ENCODE measurements at regions not wholly inside any gene's neighbourhood (a gene's known extent, or its start where the extent isn't known, plus 50 kb on each side); places are given as distances from the start of the nearest gene placed in this dataset.

DNA sequence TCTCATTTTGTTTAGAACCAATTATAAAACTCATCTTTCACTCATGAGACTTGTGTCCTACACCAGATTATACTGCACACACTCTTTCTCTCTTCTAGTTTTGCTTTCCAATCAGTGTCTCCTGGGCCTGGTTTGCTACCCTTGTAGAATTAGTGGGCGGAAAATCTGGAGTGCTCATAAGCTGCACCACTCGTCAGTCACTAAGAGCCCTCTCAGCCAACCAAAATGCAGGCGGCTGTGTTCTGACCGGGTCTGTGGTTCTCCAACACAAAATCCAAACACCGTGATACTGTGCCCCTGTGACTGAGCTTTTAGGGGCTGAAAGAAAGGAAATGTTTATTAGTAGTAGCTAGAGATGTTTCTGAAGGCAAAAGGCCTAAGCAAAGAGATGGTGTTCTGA is 83.7 kb upstream of the OBI1 start:
- Mint-ChIP-seq H3K27ac (ENCODE audit: unreplicated experiment) (no peak overlapping the region), H3K27me3 (ENCODE audit: unreplicated experiment) (no peaks in the 10 kb centered on the region), H3K4me3 (ENCODE audit: unreplicated experiment) (no peak overlapping the region), H3K9me3 (ENCODE audit: unreplicated experiment) (no peaks in the 10 kb centered on the region), H3K36me3 (ENCODE audit: low read depth, unreplicated experiment) (no peaks in the 10 kb centered on the region), H3K4me1 (ENCODE audit: unreplicated experiment) (no peaks in the 10 kb centered on the region)
- TF ChIP-seq CTCF (IDR thresholded peaks at IDR 0.05; ENCODE audit: unreplicated experiment), result no peak
- no peak for DNase-seq (ENCODE audit: low spot score)

GRCh38 chr13:78736142-78736541 is 77.2 kb upstream of the OBI1 start:
- no peak overlapping the region for H3K27ac Mint-ChIP-seq (ENCODE audit: unreplicated experiment)
- no peak overlapping the region for H3K4me3 Mint-ChIP-seq (ENCODE audit: unreplicated experiment)
- no peaks in the 10 kb centered on the region for H3K27me3 Mint-ChIP-seq (ENCODE audit: unreplicated experiment)
- no peaks in the 10 kb centered on the region for H3K36me3 Mint-ChIP-seq (ENCODE audit: low read depth, unreplicated experiment)
- TF ChIP-seq CTCF (IDR thresholded peaks at IDR 0.05; ENCODE audit: unreplicated experiment), result no peak
- H3K9me3 Mint-ChIP-seq (ENCODE audit: unreplicated experiment), result no peaks in the 10 kb centered on the region
- no peak for DNase-seq (ENCODE audit: low spot score)
- H3K4me1 Mint-ChIP-seq (ENCODE audit: unreplicated experiment), result no peaks in the 10 kb centered on the region

DNA sequence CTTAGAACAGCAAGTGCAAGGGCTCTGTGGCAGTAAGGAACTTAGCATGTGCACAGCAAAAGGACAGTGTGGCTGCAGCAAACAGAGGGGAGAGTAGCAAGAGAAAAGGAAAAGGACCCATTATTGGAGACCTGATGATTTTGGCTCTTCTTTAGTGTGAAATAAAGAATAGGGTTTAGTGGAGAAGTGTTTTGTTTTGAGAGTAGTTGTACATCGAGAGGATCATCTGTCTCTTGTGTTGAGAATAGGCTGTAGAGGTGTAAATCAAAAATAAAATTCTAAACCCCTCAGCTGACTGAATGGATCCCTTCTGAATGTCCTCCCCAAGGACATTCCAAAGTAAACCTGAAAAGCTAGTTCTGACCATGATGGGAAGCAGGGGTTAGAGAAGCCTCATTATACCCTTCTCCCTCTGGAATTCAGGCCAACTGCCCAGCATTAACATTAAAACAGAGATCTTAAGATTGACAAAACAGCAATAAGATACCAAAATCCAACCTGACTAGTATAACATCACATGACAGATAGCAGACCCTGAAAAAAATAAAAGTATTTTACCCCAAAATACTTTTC is 73.6 kb upstream of the OBI1 start:
- Mint-ChIP-seq H3K9me3 (ENCODE audit: unreplicated experiment) (no peaks in the 10 kb centered on the region), H3K4me1 (ENCODE audit: unreplicated experiment) (no peaks in the 10 kb centered on the region), H3K27ac (ENCODE audit: unreplicated experiment) (no peak overlapping the region), H3K27me3 (ENCODE audit: unreplicated experiment) (no peaks in the 10 kb centered on the region), H3K36me3 (ENCODE audit: low read depth, unreplicated experiment) (no peaks in the 10 kb centered on the region), H3K4me3 (ENCODE audit: unreplicated experiment) (no peak overlapping the region)
- DNase-seq (ENCODE audit: low spot score), result no peak
- TF ChIP-seq CTCF (IDR thresholded peaks at IDR 0.05; ENCODE audit: unreplicated experiment), result no peak

GRCh38 chr13:78722700-78723099 is 63.7 kb upstream of the OBI1 start:
- no peaks in the 10 kb centered on the region for H3K4me1 Mint-ChIP-seq (ENCODE audit: unreplicated experiment)
- no peak for TF ChIP-seq CTCF (IDR thresholded peaks at IDR 0.05; ENCODE audit: unreplicated experiment)
- no peaks in the 10 kb centered on the region for H3K36me3 Mint-ChIP-seq (ENCODE audit: low read depth, unreplicated experiment)
- H3K9me3 Mint-ChIP-seq (ENCODE audit: unreplicated experiment), result no peaks in the 10 kb centered on the region
- no peaks in the 10 kb centered on the region for H3K27me3 Mint-ChIP-seq (ENCODE audit: unreplicated experiment)
- no peak overlapping the region for H3K4me3 Mint-ChIP-seq (ENCODE audit: unreplicated experiment)
- no peak for DNase-seq (ENCODE audit: low spot score)
- H3K27ac Mint-ChIP-seq (ENCODE audit: unreplicated experiment), result no peak overlapping the region

GRCh38 chr13:78719367-78719766 is 60.4 kb upstream of the OBI1 start:
- no peak overlapping the region for H3K27ac Mint-ChIP-seq (ENCODE audit: unreplicated experiment)
- no peaks in the 10 kb centered on the region for H3K27me3 Mint-ChIP-seq (ENCODE audit: unreplicated experiment)
- no peak for TF ChIP-seq CTCF (IDR thresholded peaks at IDR 0.05; ENCODE audit: unreplicated experiment)
- H3K36me3 Mint-ChIP-seq (ENCODE audit: low read depth, unreplicated experiment), result no peaks in the 10 kb centered on the region
- no peak overlapping the region for H3K4me3 Mint-ChIP-seq (ENCODE audit: unreplicated experiment)
- no peak for DNase-seq (ENCODE audit: low spot score)
- no peaks in the 10 kb centered on the region for H3K9me3 Mint-ChIP-seq (ENCODE audit: unreplicated experiment)
- H3K4me1 Mint-ChIP-seq (ENCODE audit: unreplicated experiment), result no peaks in the 10 kb centered on the region
